OCI-LY7 (cell line): ENCODE measurements at regions not wholly inside any gene's neighbourhood (a gene's known extent, or its start where the extent isn't known, plus 50 kb on each side); places are given as distances from the start of the nearest gene placed in this dataset.
"Not testable (repeated sequence)": the region's sequence is repeated elsewhere in the genome, so short reads cannot be mapped to it uniquely, and the experiment has no call there.

Source experiments
- BruUV-seq: library from RNA; stranded (reverse); fragments of 400-500 nt; replicated peaks from 2 replicates; lab custom pipeline; 2021; lab: Mats Ljungman, UMichigan
- CTCF ChIA-PET: fragments of 300-600 bp; sonication (Branson Sonifier 250); formaldehyde crosslinking; loops from one replicate; lab custom pipeline; 2022; ENCODE audit warnings: antibody characterized with exemption; ENCODE audit not compliant: unreplicated experiment; lab: Charles Lee
- POLR2A ChIA-PET: fragments of 300-600 bp; sonication (Branson Sonifier 250); formaldehyde crosslinking; loops from one replicate; lab custom pipeline; 2022; ENCODE audit warnings: antibody characterized with exemption; lab: Charles Lee
- DNase-seq: peaks from one replicate; pipeline ENCODE4 v3.0.0-alpha.2; 2015; ENCODE audit warnings: low spot score
- H2AFZ ChIP-seq: fragments of 200-600 bp; sonication (generic), shearing (Covaris generic); 2 replicates; pipeline ENCODE4 v1.6.1; 2014; ENCODE audit warnings: mild to moderate bottlenecking, antibody characterized with exemption, low read length, moderate library complexity
- H3K27ac ChIP-seq: fragments of 200-600 bp; sonication (generic); 2 replicates; pipeline ENCODE4 v1.5.1; 2014; ENCODE audit warnings: mixed run types, low read depth, mild to moderate bottlenecking, moderate library complexity, low read length, inconsistent platforms; ENCODE audit not compliant: poor library complexity, severe bottlenecking
- H3K36me3 ChIP-seq: fragments of 200-600 bp; sonication (generic); 2 replicates; pipeline ENCODE4 v1.6.1; 2014; ENCODE audit warnings: mild to moderate bottlenecking, antibody characterized with exemption, low read length, moderate library complexity, mixed read lengths; ENCODE audit not compliant: insufficient read depth
- H3K4me1 ChIP-seq: fragments of 200-600 bp; sonication (generic); 2 replicates; pipeline ENCODE4 v1.5.1; 2014; ENCODE audit warnings: mild to moderate bottlenecking, low read length; ENCODE audit not compliant: insufficient read depth, poor library complexity, severe bottlenecking
- H3K4me2 ChIP-seq: fragments of 200-600 bp; sonication (generic); 2 replicates; pipeline ENCODE4 v1.6.1; 2014; ENCODE audit warnings: mild to moderate bottlenecking, low read length
- H3K4me3 ChIP-seq: fragments of 200-600 bp; sonication (generic); 2 replicates; pipeline ENCODE4 v1.5.1; 2014; ENCODE audit warnings: mild to moderate bottlenecking, low read depth, low read length; ENCODE audit not compliant: poor library complexity, severe bottlenecking
- H3K79me2 ChIP-seq: fragments of 200-600 bp; sonication (generic); 2 replicates; pipeline ENCODE4 v1.6.1; 2016; ENCODE audit warnings: low read depth, mild to moderate bottlenecking, low read length, moderate library complexity, mixed read lengths; ENCODE audit not compliant: insufficient read depth
- H3K9me2 ChIP-seq: fragments of 200-600 bp; sonication (generic); 2 replicates; pipeline ENCODE4 v1.6.1; 2016; ENCODE audit warnings: mild to moderate bottlenecking, low read length, mixed read lengths; ENCODE audit not compliant: insufficient read depth
- H3K9me3 ChIP-seq: fragments of 200-600 bp; sonication (generic); 2 replicates; pipeline ENCODE4 v1.6.1; 2014; ENCODE audit warnings: mild to moderate bottlenecking, mixed run types, low read length, mixed read lengths
- H4K20me1 ChIP-seq: fragments of 200-600 bp; sonication (generic); 2 replicates; pipeline ENCODE4 v1.6.1; 2014; ENCODE audit warnings: mild to moderate bottlenecking, antibody characterized with exemption, low read length, moderate library complexity, mixed read lengths; ENCODE audit not compliant: insufficient read depth
- EZH2phosphoT487 ChIP-seq: fragments of 200-600 bp; sonication (generic); IDR thresholded peaks from 2 replicates; pipeline ENCODE4 v1.6.1; 2018; ENCODE audit warnings: low read depth, borderline replicate concordance, mild to moderate bottlenecking, mixed run types, antibody characterized with exemption, low read length, moderate library complexity, mixed read lengths
- intact Hi-C: fragments of 100-400 bp; cut with micrococcal nuclease; formaldehyde crosslinking; loops from one replicate; pipeline ENCODE4 v1.10.0; 2022; ENCODE audit not compliant: unreplicated experiment
- TF ChIP-seq, protein P1 (sequence below): fragments of 200-600 bp; sonication (generic); conservative IDR thresholded peaks from 2 replicates; pipeline ENCODE4 v1.5.1; 2014; ENCODE audit warnings: mild to moderate bottlenecking, antibody characterized with exemption, low read length, moderate library complexity, mixed read lengths

DNA sequence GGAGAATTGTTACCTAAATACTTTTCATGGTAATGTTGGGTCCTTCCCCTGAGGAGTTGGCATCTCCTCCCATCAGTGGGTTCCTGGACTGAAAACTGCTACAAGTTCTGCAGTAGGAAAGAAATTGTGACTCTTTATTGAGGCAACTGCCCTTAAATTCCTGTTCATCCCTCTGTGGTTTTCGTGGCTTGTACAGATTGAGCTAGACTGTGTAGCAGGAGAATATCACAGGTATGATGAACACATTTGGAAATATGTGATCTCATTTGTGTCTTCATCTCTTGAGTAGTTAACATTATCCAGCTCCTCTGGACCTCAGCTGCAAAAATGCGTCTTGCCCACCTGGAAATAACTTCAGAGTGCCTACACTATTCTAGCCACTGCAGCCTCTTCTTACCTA lies 390.6 kb downstream of the PTPRC start:
- BruUV-seq: no TSS peak

DNA sequence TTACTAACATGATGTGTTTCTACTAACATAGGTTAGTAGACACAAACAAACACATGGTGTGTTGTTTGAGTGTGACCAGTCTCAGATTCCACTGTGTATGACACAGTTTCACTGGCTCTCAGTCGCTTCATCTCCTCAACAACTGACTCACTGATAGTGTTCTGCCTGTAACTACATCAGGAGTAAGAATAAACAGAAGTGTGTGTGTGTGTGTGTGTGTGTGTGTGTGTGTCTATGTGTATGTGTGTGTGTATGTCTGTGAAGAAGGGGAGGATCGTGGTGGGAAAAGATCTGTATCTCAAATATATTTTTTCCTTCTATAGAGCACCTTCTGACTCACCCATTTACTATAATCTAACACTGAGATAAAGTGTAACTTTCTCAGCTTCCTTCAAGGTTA lies 391.0 kb downstream of the PTPRC start:
- H4K20me1 ChIP-seq: no peaks in the 10 kb centered on the region
- ChIA-PET POLR2A (interaction anchor here (1.1 to 2.0 kb wide), 3 partner anchors 9 to 21 kb away, joined by 3 to 5 read pairs (median 3); no protein-coding TSS in a partner anchor), CTCF (no interaction called here)
- BruUV-seq: no TSS peak
- no peak overlapping the region; the same call in 1 of the 2 replicates for H2AFZ ChIP-seq
- H3K79me2 ChIP-seq: no peaks in the 10 kb centered on the region
- TF ChIP-seq, protein P1, sequence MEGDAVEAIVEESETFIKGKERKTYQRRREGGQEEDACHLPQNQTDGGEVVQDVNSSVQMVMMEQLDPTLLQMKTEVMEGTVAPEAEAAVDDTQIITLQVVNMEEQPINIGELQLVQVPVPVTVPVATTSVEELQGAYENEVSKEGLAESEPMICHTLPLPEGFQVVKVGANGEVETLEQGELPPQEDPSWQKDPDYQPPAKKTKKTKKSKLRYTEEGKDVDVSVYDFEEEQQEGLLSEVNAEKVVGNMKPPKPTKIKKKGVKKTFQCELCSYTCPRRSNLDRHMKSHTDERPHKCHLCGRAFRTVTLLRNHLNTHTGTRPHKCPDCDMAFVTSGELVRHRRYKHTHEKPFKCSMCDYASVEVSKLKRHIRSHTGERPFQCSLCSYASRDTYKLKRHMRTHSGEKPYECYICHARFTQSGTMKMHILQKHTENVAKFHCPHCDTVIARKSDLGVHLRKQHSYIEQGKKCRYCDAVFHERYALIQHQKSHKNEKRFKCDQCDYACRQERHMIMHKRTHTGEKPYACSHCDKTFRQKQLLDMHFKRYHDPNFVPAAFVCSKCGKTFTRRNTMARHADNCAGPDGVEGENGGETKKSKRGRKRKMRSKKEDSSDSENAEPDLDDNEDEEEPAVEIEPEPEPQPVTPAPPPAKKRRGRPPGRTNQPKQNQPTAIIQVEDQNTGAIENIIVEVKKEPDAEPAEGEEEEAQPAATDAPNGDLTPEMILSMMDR: no peak
- TF ChIP-seq EZH2phosphoT487: no peak
- H3K9me2 ChIP-seq: no peaks in the 10 kb centered on the region
- intact Hi-C loops: no loop called here
- H3K36me3 ChIP-seq: no peaks in the 10 kb centered on the region
- peaks cover 7% of the 10 kb centered on the region for H3K4me1 ChIP-seq
- H3K9me3 ChIP-seq: no peaks in the 10 kb centered on the region
- no peak overlapping the region for H3K4me3 ChIP-seq
- no peak overlapping the region for H3K4me2 ChIP-seq
- DNase-seq: no peak
- no peak overlapping the region for H3K27ac ChIP-seq

More for the DNA sequence above, 390.6 kb downstream of the PTPRC start:
- Histone ChIP-seq H3K4me3 (no peak overlapping the region), H2AFZ (no peak overlapping the region; the same call in 1 of the 2 replicates), H3K9me2 (no peaks in the 10 kb centered on the region), H3K36me3 (no peaks in the 10 kb centered on the region), H3K4me1 (peaks cover 7% of the 10 kb centered on the region), H3K27ac (no peak overlapping the region), H3K9me3 (no peaks in the 10 kb centered on the region), H3K4me2 (no peak overlapping the region), H3K79me2 (no peaks in the 10 kb centered on the region), H4K20me1 (no peaks in the 10 kb centered on the region)
- DNase-seq: no peak
- TF ChIP-seq, protein P1: no peak
- TF ChIP-seq EZH2phosphoT487: no peak
- CTCF ChIA-PET: no interaction called here
- intact Hi-C loops: no loop called here
- POLR2A ChIA-PET: interaction anchor here (0.6 to 2.0 kb wide), 5 partner anchors 17 to 684 kb away, joined by 3 to 5 read pairs (median 3); no protein-coding TSS in a partner anchor

DNA sequence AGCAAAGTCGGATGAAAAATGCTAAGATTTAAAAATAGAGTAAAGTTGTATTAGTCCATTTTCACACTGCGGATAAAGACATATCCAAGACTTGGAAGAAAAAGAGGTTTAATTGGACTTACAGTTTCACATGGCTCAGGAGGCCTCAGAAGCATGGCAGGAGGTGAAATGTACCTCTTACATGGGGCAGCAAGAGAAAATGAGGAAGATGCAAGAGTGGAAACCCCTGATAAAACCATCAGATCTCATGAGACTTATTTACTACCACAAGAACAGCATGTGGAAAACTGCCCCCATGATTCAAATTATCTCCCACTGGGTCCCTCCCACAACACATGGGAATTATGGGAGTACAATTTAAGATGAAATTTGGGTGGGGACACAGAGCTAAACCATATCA lies 391.7 kb downstream of the PTPRC start:
- H3K27ac ChIP-seq, H3K79me2 ChIP-seq, H3K4me2 ChIP-seq, BruUV-seq, DNase-seq, intact Hi-C loops, H3K4me3 ChIP-seq, H4K20me1 ChIP-seq, H3K36me3 ChIP-seq, H3K9me3 ChIP-seq, CTCF ChIA-PET, H2AFZ ChIP-seq, H3K4me1 ChIP-seq, H3K9me2 ChIP-seq: not testable (repeated sequence)
- POLR2A ChIA-PET: interaction anchor here (1.2 to 2.0 kb wide), 2 partner anchors 9 to 18 kb away, joined by 3 to 5 read pairs; no protein-coding TSS in a partner anchor

DNA sequence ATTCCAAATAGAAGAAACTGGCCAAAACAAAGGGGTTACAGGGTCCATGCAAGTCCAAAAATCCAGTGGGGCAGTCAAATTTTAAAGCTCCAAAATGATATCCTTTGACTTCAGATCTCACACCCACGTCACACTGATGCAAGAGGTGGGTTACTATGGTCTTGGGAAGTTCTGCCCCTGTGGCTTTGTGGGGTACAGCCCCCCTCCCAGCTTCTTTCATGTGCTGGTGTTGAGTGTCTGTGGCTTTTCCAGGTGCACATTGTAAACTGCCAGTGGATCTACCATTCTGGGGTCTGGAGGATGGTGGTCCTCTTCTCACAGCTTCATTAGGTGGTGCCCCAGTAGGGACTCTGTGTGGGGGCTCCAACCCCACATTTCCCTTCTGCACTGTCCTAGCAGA lies 392.3 kb downstream of the PTPRC start:
- CTCF ChIA-PET, H3K9me3 ChIP-seq: not testable (repeated sequence)
- POLR2A ChIA-PET: interaction anchor here (0.6 to 2.0 kb wide), 4 partner anchors 8 to 87 kb away, joined by 3 to 5 read pairs (median 3); no protein-coding TSS in a partner anchor

DNA sequence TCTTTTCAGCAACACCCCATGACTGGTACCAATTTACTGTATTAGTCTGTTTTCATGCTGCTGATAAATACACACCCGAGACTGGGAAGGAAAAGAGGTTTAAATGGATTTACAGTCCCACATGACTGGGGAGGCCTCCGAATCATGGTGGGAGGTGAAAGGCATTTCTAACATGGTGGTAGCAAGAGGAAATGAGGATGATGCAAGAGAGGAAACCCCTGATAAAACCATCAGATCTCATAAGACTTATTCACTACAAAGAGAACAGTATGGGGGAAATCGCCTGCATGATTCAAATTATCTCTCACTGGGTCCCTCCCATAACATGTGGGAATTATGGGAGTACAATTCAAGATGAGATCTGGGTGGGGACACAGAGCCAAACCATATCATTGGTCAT lies 393.6 kb downstream of the PTPRC start:
- H3K9me2 ChIP-seq, BruUV-seq, H3K9me3 ChIP-seq, H3K4me2 ChIP-seq, POLR2A ChIA-PET, H3K36me3 ChIP-seq, DNase-seq, H3K79me2 ChIP-seq, H4K20me1 ChIP-seq, H3K4me3 ChIP-seq, H3K27ac ChIP-seq, intact Hi-C loops, CTCF ChIA-PET: not testable (repeated sequence)
- Histone ChIP-seq H3K4me1 (peaks cover 13% of the 10 kb centered on the region), H2AFZ (peak overlapping the region; percentile 69; the same call in 1 of the 2 replicates)

More for the DNA sequence above, 392.3 kb downstream of the PTPRC start:
- H3K27ac ChIP-seq, H3K4me2 ChIP-seq, H3K4me3 ChIP-seq, H3K9me2 ChIP-seq, H3K79me2 ChIP-seq, intact Hi-C loops, H4K20me1 ChIP-seq, BruUV-seq, DNase-seq, H2AFZ ChIP-seq, H3K36me3 ChIP-seq: not testable (repeated sequence)
- H3K4me1 ChIP-seq: peaks cover 13% of the 10 kb centered on the region
